Uterus (tissue), 2 donors: ENCODE measurements at regions not wholly inside any gene's neighbourhood (a gene's known extent, or its start where the extent isn't known, plus 50 kb on each side); places are given as distances from the start of the nearest gene placed in this dataset.

Experiments used
- CTCF ChIP-seq, 4 experiments: fragments of 200-600 bp in 2 of 4; fragments of 450-650 bp in 2 of 4; sonication (generic) in 2 of 4; IDR thresholded peaks; one replicate each; pipeline ENCODE4 v1.5.1; 2016 to 2019; ENCODE audit warnings: antibody characterized with exemption in 4 of 4, mild to moderate bottlenecking in 2 of 4, moderate library complexity in 1 of 4
- POLR2A ChIP-seq, 2 donors: fragments of 450-650 bp; IDR thresholded peaks; one replicate each; pipeline ENCODE4 v1.6.1; 2016; ENCODE audit warnings: antibody characterized with exemption in 2 of 2, mild to moderate bottlenecking in 1 of 2, moderate library complexity in 1 of 2

GRCh38 chr3:44104043-44104442, 137.6 kb upstream of the TOPAZ1 start:
- TF ChIP-seq CTCF (IDR thresholded peaks at IDR 0.05) (no peak), POLR2A (IDR thresholded peaks at IDR 0.05) (no peak)
